Tibial nerve (tissue), 4 donors: ENCODE measurements at regions not wholly inside any gene's neighbourhood (a gene's known extent, or its start where the extent isn't known, plus 50 kb on each side); places are given as distances from the start of the nearest gene placed in this dataset.

Experiments used
- CTCF ChIP-seq, 5 experiments: fragments of 200-600 bp in 3 of 5; fragments of 450-650 bp in 2 of 5; sonication (generic) in 3 of 5; IDR thresholded peaks; one replicate each; pipeline ENCODE4 v1.5.1; 2016 to 2019; ENCODE audit warnings: antibody characterized with exemption in 5 of 5, mild to moderate bottlenecking in 3 of 5, moderate library complexity in 2 of 5
- EP300 ChIP-seq, 2 donors: sonication (generic); formaldehyde crosslinking; IDR thresholded peaks; one replicate each; pipeline ENCODE4 v1.6.1; 2017; ENCODE audit warnings: antibody characterized with exemption in 2 of 2, mild to moderate bottlenecking in 1 of 2
- POLR2A ChIP-seq, 2 donors: fragments of 450-650 bp; IDR thresholded peaks; one replicate each; pipeline ENCODE4 v1.6.1; 2017; ENCODE audit warnings: antibody characterized with exemption in 2 of 2, mild to moderate bottlenecking in 2 of 2, moderate library complexity in 2 of 2

- TF ChIP-seq EP300 (IDR thresholded peaks at IDR 0.05) (no peak), CTCF (IDR thresholded peaks at IDR 0.05) (no peak), POLR2A (IDR thresholded peaks at IDR 0.05) (no peak)
Measured at GRCh38 chr16:86992587-86992986, 324.6 kb downstream of the C16orf95 start.
